ENCODE measurements at regions not wholly inside any gene's neighbourhood (a gene's known extent, or its start where the extent isn't known, plus 50 kb on each side); places are given as distances from the start of the nearest gene placed in this dataset.

GRCh38 chr11:31932879-31933278 lies 121.8 kb upstream of the PAX6 start:
- WGBS = 35% methylated on average over 9 of the region's 9 CpGs
- Histone ChIP-seq H3K4me3 (ENCODE audit: low read depth, low read length) (no peak overlapping the region), H3K36me3 (ENCODE audit: insufficient read depth) (no peaks in the 10 kb centered on the region), H3K4me1 (ENCODE audit: insufficient read depth) (no peaks in the 10 kb centered on the region), H3K27ac (ENCODE audit: low read depth) (no peak overlapping the region)
- DNase-seq (ENCODE audit: extremely low spot score) = no peak

- Histone ChIP-seq H3K4me1 (ENCODE audit: insufficient read depth) (no peaks in the 10 kb centered on the region), H3K36me3 (ENCODE audit: insufficient read depth) (no peaks in the 10 kb centered on the region), H3K4me3 (ENCODE audit: low read depth, low read length) (no peak overlapping the region), H3K27ac (ENCODE audit: low read depth) (no peak overlapping the region)
- WGBS = 77% methylated on average over 4 of the region's 4 CpGs
- DNase-seq (ENCODE audit: extremely low spot score) = no peak
These were observed 116.9 kb upstream of the PAX6 start for GRCh38 chr11:31927982-31928381.

DNA sequence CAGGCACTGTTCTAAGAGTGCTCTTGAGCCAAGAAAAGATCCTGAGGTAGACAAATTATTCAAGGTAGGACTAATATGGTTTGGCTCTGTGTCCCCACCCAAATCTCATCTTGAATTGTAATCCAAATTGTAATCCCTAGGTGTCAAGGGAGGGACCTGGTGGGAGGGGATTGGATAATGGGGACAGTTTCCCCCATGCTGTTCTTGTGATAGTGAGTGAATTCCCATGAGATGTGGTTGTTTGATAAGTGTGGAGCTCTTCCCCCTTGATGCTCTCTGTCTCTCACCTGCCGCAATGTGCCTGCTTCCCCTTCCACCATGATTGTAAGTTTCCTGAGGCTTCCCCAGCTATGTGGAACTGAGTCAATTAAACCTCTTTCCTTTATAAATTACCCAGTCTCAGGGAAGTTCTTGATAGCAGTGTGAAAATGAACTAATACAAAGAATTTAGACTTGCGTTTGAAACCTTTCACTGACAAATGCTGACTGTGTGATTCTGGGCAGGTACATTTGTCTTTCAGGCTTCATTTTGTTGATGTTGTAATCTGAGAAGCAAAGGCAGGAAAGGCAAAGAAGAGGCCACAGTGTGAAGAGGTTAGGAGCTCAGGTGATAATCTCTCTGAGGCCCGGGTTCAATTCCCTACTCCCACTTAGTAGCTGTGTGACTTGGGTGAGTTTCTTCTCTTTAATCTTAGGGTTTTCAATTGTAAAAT lies 115.8 kb upstream of the PAX6 start:
- DNase-seq (ENCODE audit: extremely low spot score) = no peak
- 46% methylated on average over 3 of the region's 3 CpGs for WGBS
- Histone ChIP-seq H3K4me3 (ENCODE audit: low read depth, low read length) (no peak overlapping the region), H3K36me3 (ENCODE audit: insufficient read depth) (no peaks in the 10 kb centered on the region), H3K27ac (ENCODE audit: low read depth) (no peak overlapping the region), H3K4me1 (ENCODE audit: insufficient read depth) (no peaks in the 10 kb centered on the region)

- Histone ChIP-seq H3K4me3 (ENCODE audit: low read depth, low read length) (no peak overlapping the region), H3K4me1 (ENCODE audit: insufficient read depth) (no peaks in the 10 kb centered on the region), H3K27ac (ENCODE audit: low read depth) (no peak overlapping the region), H3K36me3 (ENCODE audit: insufficient read depth) (no peaks in the 10 kb centered on the region)
- WGBS = 55% methylated on average over 4 of the region's 4 CpGs
- no peak for DNase-seq (ENCODE audit: extremely low spot score)
These were observed 115.0 kb upstream of the PAX6 start for GRCh38 chr11:31926106-31926505.

DNA sequence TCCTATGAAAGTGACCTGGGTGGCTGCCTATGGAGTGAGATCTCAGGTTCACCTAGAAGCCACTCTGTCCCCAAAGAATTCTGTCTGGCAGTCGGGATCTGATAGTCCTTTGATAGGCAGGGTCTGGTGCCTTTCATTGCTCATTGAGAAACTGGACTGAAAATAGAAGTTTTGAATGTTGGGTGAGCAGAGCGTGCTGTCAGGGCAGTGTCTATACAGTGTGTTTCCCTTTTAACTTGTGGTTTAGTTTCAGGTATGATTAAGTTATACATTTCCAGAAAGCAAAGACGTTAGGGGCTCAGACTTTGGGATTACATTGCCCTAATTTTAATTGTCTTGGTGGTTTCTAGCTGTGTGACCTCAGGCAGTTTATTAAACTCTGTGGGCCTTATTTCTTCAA lies 111.3 kb upstream of the PAX6 start:
- Histone ChIP-seq H3K4me1 (ENCODE audit: insufficient read depth) (no peaks in the 10 kb centered on the region), H3K4me3 (ENCODE audit: low read depth, low read length) (no peak overlapping the region), H3K27ac (ENCODE audit: low read depth) (no peak overlapping the region), H3K36me3 (ENCODE audit: insufficient read depth) (no peaks in the 10 kb centered on the region)
- 67% methylated on average over 3 of the region's 3 CpGs for WGBS
- DNase-seq (ENCODE audit: extremely low spot score) = no peak

DNA sequence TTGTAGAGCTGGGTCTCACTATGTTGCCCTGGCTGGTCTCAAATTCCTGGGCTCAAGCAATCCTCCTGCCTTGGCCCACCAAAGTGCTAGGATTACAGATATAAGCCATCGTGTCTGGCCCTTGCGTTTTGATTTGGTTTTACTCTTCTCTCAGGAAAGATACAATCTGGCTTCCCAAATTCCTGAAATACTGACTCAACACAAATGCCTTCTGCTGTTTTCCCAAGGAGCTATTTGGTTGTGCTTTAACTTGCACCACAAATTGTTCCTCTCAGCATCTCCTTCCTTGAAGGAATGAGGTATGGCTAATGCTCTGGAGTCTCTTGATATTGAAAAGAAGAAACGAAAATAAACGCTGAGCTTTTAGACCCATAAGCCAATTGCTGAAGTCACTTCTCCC lies 110.0 kb upstream of the PAX6 start:
- H3K27ac ChIP-seq (ENCODE audit: low read depth) = no peak overlapping the region
- 47% methylated on average over 4 of the region's 4 CpGs for WGBS
- DNase-seq (ENCODE audit: extremely low spot score) = no peak
- H3K36me3 ChIP-seq (ENCODE audit: insufficient read depth) = no peaks in the 10 kb centered on the region
- no peak overlapping the region for H3K4me3 ChIP-seq (ENCODE audit: low read depth, low read length)
- no peaks in the 10 kb centered on the region for H3K4me1 ChIP-seq (ENCODE audit: insufficient read depth)

GRCh38 chr11:31919175-31919574 lies 108.1 kb upstream of the PAX6 start:
- Histone ChIP-seq H3K27ac (ENCODE audit: low read depth) (no peak overlapping the region), H3K36me3 (ENCODE audit: insufficient read depth) (no peaks in the 10 kb centered on the region), H3K4me3 (ENCODE audit: low read depth, low read length) (no peak overlapping the region), H3K4me1 (ENCODE audit: insufficient read depth) (no peaks in the 10 kb centered on the region)
- WGBS = 76% methylated on average over 5 of the region's 5 CpGs
- DNase-seq (ENCODE audit: extremely low spot score) = no peak

DNA sequence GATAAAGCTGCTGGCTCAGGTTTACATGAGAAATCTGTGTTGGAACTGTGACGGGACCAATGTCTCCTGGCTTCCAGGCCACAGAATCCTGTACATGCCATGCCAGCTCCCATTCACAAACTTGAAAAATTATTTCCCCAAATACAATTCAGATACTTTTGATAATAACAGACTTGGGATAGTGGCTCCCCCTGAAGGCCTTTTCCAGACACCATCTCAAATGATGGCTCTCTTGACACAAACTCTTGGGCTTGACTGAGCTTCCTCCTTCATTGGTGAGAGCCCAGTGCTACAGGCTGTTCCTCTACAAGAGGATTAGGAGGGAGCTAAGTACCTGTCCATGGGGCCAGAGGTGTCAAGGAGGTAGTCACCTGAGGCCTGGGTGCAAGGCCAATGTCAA lies 104.7 kb upstream of the PAX6 start:
- WGBS = 80% methylated on average over 1 of the region's 1 CpG
- Histone ChIP-seq H3K4me1 (ENCODE audit: insufficient read depth) (no peaks in the 10 kb centered on the region), H3K27ac (ENCODE audit: low read depth) (no peak overlapping the region), H3K36me3 (ENCODE audit: insufficient read depth) (no peaks in the 10 kb centered on the region), H3K4me3 (ENCODE audit: low read depth, low read length) (no peak overlapping the region)
- no peak for DNase-seq (ENCODE audit: extremely low spot score)

GRCh38 chr11:31913985-31914384 lies 102.9 kb upstream of the PAX6 start:
- no peak overlapping the region for H3K4me3 ChIP-seq (ENCODE audit: low read depth, low read length)
- no peak overlapping the region for H3K27ac ChIP-seq (ENCODE audit: low read depth)
- no peak for DNase-seq (ENCODE audit: extremely low spot score)
- H3K4me1 ChIP-seq (ENCODE audit: insufficient read depth) = no peaks in the 10 kb centered on the region
- no peaks in the 10 kb centered on the region for H3K36me3 ChIP-seq (ENCODE audit: insufficient read depth)
- 93% methylated on average over 1 of the region's 1 CpG for WGBS

DNA sequence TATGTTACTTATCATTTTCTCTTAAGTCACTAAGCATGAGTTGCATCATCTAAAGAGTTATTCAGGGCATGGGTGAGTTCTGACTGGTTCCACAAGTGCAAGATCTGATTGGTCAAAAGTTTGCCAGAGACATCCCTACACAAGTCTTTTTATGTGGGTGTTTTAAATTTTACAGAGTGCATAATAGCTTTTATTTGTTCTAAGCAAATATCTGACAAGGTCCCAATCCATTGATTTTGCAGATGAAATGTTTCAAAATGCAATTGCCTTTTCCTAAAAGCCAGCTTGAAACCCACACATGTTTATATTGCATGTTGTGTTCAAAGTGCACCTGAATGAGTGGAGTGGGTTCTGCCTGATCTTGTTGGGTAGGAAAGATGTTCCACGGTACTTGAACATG lies 101.7 kb upstream of the PAX6 start:
- 82% methylated on average over 1 of the region's 1 CpG for WGBS
- H3K27ac ChIP-seq (ENCODE audit: low read depth) = no peak overlapping the region
- DNase-seq (ENCODE audit: extremely low spot score) = no peak
- H3K36me3 ChIP-seq (ENCODE audit: insufficient read depth) = no peaks in the 10 kb centered on the region
- no peak overlapping the region for H3K4me3 ChIP-seq (ENCODE audit: low read depth, low read length)
- no peaks in the 10 kb centered on the region for H3K4me1 ChIP-seq (ENCODE audit: insufficient read depth)

- DNase-seq (ENCODE audit: extremely low spot score) = no peak
- 90% methylated on average over 1 of the region's 1 CpG for WGBS
- Histone ChIP-seq H3K4me1 (ENCODE audit: insufficient read depth) (no peaks in the 10 kb centered on the region), H3K36me3 (ENCODE audit: insufficient read depth) (no peaks in the 10 kb centered on the region), H3K27ac (ENCODE audit: low read depth) (no peak overlapping the region), H3K4me3 (ENCODE audit: low read depth, low read length) (no peak overlapping the region)
These were observed 99.9 kb upstream of the PAX6 start for GRCh38 chr11:31910950-31911576.

DNA sequence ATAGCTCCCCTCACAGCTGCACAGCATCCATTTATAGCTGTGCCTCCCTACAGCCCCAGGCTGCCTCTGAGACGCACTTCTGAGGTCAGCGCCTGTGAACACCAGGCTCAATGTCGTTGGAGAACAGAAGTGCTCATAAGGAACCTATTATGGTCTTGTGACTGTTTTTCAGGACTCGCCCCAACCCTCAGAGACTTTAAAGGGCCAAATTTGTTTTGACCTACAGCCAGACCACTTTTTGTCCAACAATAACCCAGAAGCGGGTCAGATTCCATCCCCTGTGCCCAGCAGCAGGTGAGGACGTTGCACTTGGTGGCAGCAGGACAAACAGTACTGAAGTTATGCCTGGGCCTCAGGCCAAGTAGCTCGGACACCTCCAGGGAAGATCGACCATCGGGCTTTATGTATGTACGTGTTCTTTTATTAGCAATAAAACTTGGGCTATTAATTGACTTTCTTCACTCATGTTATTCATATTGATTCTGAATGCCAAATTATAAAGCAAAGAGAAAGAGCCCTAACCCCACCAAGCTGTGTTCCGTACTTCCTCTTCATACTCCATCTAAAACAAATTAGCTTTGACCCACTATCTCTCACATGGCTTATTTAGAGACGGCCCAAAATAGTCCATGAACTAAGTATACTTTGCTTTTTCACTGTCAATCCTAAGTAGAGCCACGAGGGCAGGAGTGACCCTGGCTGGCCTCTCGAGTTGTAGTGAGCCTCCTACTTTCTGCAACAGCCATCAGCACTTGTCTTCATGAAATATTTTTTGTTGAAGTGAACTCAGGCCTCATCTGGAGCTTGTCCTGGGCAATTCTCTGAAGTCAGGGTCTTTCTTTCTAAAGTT lies 92.3 kb upstream of the PAX6 start:
- no peak for DNase-seq (ENCODE audit: extremely low spot score)
- no peak overlapping the region for H3K4me3 ChIP-seq (ENCODE audit: low read depth, low read length)
- no peak overlapping the region for H3K27ac ChIP-seq (ENCODE audit: low read depth)
- no peaks in the 10 kb centered on the region for H3K4me1 ChIP-seq (ENCODE audit: insufficient read depth)
- no peaks in the 10 kb centered on the region for H3K36me3 ChIP-seq (ENCODE audit: insufficient read depth)
- WGBS = 70% methylated on average over 14 of the region's 14 CpGs

DNA sequence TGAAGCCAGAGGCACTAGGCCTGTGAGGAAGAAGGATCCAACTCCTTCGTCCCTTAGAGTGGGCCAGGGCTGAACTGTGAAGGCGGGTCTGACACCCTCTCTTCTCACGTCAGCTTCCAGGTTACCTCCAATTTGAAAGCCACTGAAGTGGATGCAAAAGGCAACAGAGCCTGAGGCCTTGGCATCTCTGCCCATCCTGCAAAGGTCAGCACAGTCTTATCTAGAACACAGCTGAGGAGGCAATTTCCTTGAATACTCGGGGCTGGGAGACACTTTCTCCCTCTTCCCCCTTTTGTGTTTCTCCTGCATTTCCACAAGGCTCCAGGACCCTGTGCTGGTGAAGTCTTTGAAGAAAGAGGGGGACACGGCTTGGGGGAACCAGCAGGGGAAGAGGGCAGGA lies 91.6 kb upstream of the PAX6 start:
- no peak for DNase-seq (ENCODE audit: extremely low spot score)
- Histone ChIP-seq H3K27ac (ENCODE audit: low read depth) (no peak overlapping the region), H3K36me3 (ENCODE audit: insufficient read depth) (no peaks in the 10 kb centered on the region), H3K4me3 (ENCODE audit: low read depth, low read length) (no peak overlapping the region), H3K4me1 (ENCODE audit: insufficient read depth) (no peaks in the 10 kb centered on the region)
- 76% methylated on average over 5 of the region's 5 CpGs for WGBS

GRCh38 chr11:31895926-31896325 lies 84.8 kb upstream of the PAX6 start:
- no peak overlapping the region for H3K4me3 ChIP-seq (ENCODE audit: low read depth, low read length)
- 85% methylated on average over 1 of the region's 1 CpG for WGBS
- no peak for DNase-seq (ENCODE audit: extremely low spot score)
- H3K4me1 ChIP-seq (ENCODE audit: insufficient read depth) = no peaks in the 10 kb centered on the region
- H3K27ac ChIP-seq (ENCODE audit: low read depth) = no peak overlapping the region
- H3K36me3 ChIP-seq (ENCODE audit: insufficient read depth) = no peaks in the 10 kb centered on the region
